Colonic mucosa (tissue), 4 donors: ENCODE measurements at regions not wholly inside any gene's neighbourhood (a gene's known extent, or its start where the extent isn't known, plus 50 kb on each side); places are given as distances from the start of the nearest gene placed in this dataset.
A peak's percentile ranks its signal among the peaks of the same experiment; 100 is the strongest.

Source experiments
- DNase-seq: peaks from one replicate; pipeline ENCODE4 v3.0.0-alpha.2; 2020
- H3K27ac ChIP-seq: fragments of 200-600 bp; one replicate; pipeline ENCODE4 v1.8.0; 2021
- H3K27me3 ChIP-seq: fragments of 200-600 bp; one replicate; pipeline ENCODE4 v1.8.0; 2021
- H3K36me3 ChIP-seq: fragments of 200-600 bp; one replicate; pipeline ENCODE4 v1.8.0; 2021
- H3K4me1 ChIP-seq: fragments of 200-600 bp; one replicate; pipeline ENCODE4 v1.8.0; 2021; ENCODE audit warnings: mild to moderate bottlenecking
- H3K4me3 ChIP-seq: fragments of 200-600 bp; one replicate; pipeline ENCODE4 v1.8.0; 2021
- H3K9ac ChIP-seq, 2 donors: one replicate each; pipeline ENCODE4 v1.7.0; 2013; ENCODE audit warnings: control low read depth in 2 of 2, low read depth in 2 of 2, low read length in 2 of 2
- H3K9me3 ChIP-seq: fragments of 200-600 bp; one replicate; pipeline ENCODE4 v1.8.0; 2021
- intact Hi-C: fragments of 100-400 bp; cut with DNase I; formaldehyde crosslinking; loops from one replicate; pipeline ENCODE4 v1.14.1; 2022
- TF ChIP-seq, protein P1 (sequence below): fragments of 200-600 bp; IDR thresholded peaks from one replicate; pipeline ENCODE4 v1.8.0; 2022; ENCODE audit warnings: antibody characterized with exemption, mild to moderate bottlenecking
- donor health status: healthy.
- donor health status: DM: no; HTN: no; CAD: no.
- donor health status: DM: no; HTN: no; CAD: no.

DNA sequence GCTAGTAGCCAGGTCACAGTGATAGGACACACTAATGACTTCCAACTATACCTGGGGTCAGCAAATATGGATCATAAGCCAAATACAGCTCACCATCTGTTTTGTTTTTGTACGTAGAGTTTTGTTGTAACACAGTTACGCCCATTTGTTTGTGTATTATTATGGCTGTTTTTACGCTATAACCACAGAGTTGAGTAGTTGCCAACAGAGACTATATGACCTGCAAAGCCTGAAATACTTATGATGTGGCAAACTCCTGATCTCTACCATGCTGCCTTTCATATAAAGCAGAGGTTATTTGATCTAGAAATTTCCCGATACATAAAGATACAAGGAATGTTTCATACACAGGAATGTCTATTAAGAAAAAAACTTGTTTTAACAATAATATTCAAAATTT is 152.2 kb downstream of the HNMT start:
- TF ChIP-seq, protein P1, sequence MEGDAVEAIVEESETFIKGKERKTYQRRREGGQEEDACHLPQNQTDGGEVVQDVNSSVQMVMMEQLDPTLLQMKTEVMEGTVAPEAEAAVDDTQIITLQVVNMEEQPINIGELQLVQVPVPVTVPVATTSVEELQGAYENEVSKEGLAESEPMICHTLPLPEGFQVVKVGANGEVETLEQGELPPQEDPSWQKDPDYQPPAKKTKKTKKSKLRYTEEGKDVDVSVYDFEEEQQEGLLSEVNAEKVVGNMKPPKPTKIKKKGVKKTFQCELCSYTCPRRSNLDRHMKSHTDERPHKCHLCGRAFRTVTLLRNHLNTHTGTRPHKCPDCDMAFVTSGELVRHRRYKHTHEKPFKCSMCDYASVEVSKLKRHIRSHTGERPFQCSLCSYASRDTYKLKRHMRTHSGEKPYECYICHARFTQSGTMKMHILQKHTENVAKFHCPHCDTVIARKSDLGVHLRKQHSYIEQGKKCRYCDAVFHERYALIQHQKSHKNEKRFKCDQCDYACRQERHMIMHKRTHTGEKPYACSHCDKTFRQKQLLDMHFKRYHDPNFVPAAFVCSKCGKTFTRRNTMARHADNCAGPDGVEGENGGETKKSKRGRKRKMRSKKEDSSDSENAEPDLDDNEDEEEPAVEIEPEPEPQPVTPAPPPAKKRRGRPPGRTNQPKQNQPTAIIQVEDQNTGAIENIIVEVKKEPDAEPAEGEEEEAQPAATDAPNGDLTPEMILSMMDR: no peak
- intact Hi-C loops: no loop called here
- Histone ChIP-seq H3K9ac (no peak overlapping the region), H3K27me3 (no peaks in the 10 kb centered on the region), H3K4me3 (no peak overlapping the region), H3K9me3 (no peaks in the 10 kb centered on the region), H3K36me3 (no peaks in the 10 kb centered on the region), H3K27ac (no peak overlapping the region), H3K4me1 (no peaks in the 10 kb centered on the region)
- no peak for DNase-seq

DNA sequence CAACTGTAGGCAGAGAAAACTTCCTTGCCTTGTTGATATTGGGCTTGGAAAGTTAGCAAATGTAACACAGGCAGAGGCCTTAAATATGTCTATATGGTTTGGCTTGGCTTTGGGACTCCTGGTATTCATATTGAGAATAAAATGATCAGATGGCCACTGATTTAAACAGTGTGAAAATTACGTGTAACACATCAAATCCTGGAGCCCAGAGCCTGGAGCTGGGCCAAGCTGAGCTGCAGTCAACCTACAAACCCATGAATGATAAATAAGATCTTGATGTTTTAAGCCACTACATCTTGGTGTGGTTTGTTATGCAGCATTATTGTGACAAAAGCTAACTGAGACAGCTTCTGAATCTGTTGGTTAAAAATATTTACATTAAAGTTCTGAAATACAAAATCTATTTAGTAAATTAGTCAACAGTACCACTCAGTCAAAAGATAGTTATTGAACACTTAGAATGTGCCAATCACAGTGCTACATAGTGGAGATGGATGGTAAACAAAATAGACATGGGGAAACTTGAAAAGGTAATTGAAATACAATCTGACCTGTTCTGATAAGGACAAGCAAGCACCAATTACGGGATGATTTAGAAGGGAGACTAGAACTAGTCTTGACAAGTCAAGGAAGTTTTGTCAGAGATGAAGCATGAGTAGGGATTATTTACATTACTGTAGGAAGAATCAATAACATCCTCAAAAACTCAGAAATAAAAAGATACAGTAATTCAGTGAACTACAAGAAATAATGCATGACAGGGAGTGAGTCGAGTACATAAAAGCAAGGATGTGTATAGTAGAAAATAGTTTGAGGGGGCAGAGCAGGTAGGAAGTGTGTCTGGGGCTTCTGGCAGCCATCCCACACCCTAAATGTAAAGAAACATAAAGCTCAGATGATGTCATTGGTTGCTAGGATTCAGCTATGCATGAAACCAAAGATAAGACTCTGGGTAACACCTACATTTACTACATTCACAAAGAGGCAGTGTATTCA is 157.7 kb downstream of the HNMT start:
- Histone ChIP-seq H3K27ac (no peak overlapping the region), H3K27me3 (no peaks in the 10 kb centered on the region), H3K4me3 (no peak overlapping the region), H3K36me3 (no peaks in the 10 kb centered on the region), H3K9ac (no peak overlapping the region), H3K9me3 (no peaks in the 10 kb centered on the region), H3K4me1 (no peaks in the 10 kb centered on the region)
- DNase-seq: peak; percentile 49
- TF ChIP-seq, protein P1: no peak
- intact Hi-C loops: no loop called here

DNA sequence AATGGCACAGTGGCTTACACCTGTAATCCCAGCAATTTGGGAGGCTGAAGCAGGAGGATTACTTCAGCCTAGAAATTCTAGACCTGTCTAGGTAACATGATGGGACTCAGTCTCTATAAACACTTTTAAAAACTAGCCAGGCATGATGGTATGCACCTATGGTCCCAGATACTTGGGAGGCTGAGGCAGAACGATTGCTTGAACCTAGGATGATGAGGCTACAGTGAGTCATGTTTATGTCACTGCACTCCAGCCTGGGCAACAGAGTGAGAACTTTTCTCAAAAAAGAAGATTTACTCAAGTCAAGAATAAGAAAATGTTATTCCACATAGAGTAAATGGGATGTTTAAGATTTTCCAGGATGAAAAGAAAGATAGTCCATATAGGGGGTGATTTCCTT is 158.6 kb downstream of the HNMT start:
- TF ChIP-seq, protein P1: no peak
- H3K27me3 ChIP-seq: no peaks in the 10 kb centered on the region
- intact Hi-C loops: no loop called here
- H3K9me3 ChIP-seq: no peaks in the 10 kb centered on the region
- H3K9ac ChIP-seq: no peak overlapping the region
- no peak overlapping the region for H3K4me3 ChIP-seq
- no peak for DNase-seq
- no peaks in the 10 kb centered on the region for H3K4me1 ChIP-seq
- no peaks in the 10 kb centered on the region for H3K36me3 ChIP-seq
- H3K27ac ChIP-seq: no peak overlapping the region

DNA sequence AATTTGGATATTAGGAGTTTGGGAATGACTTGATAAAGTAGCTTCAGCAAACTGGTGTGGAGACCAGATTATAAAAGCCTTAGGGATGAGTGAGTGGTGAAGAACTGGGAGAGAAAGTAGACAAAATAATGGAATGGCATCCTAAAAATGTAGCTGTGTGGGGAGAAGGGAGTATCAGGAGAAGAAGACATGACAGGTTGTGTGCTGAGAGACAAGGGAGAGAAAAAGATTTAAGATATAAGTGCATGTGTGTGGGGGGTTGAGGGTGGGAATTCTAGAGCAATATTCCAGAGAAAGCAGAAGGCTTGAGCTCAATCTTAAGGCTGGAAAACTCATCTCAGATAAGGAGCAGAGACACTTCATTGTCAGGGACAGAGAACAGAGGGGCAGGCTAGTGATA is 159.5 kb downstream of the HNMT start:
- DNase-seq: no peak
- Histone ChIP-seq H3K4me1 (no peaks in the 10 kb centered on the region), H3K36me3 (no peaks in the 10 kb centered on the region), H3K27ac (no peak overlapping the region), H3K27me3 (no peaks in the 10 kb centered on the region), H3K9ac (peak overlapping the region in 1 of 2 donors; percentile 18), H3K4me3 (no peak overlapping the region), H3K9me3 (no peaks in the 10 kb centered on the region)
- intact Hi-C loops: no loop called here
- TF ChIP-seq, protein P1: no peak

DNA sequence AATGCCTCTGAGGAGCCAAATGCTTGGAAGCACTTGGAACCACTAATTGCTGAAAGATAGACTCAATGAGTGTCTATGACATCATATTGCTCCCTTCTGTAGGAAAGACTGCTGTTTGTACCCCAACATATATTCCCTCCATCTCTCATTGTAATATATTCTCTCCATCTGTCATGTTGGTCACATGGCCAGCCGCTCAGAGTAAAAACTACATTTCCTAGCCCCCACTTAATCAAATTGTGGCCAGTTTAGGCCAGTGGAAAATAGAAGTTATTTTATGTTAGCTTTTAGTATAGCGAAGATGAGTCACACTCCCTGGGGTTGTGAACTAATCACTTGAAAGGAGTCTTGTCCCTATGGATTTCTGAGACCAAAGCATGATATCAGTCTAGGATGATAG is 160.2 kb downstream of the HNMT start:
- TF ChIP-seq, protein P1: no peak
- no peaks in the 10 kb centered on the region for H3K9me3 ChIP-seq
- no peak for DNase-seq
- no peak overlapping the region for H3K4me3 ChIP-seq
- no peaks in the 10 kb centered on the region for H3K36me3 ChIP-seq
- intact Hi-C loops: no loop called here
- H3K27ac ChIP-seq: no peak overlapping the region
- H3K27me3 ChIP-seq: no peaks in the 10 kb centered on the region
- H3K9ac ChIP-seq: no peak overlapping the region
- H3K4me1 ChIP-seq: no peaks in the 10 kb centered on the region
